Natural killer cell (primary cell): ENCODE measurements at regions not wholly inside any gene's neighbourhood (a gene's known extent, or its start where the extent isn't known, plus 50 kb on each side); places are given as distances from the start of the nearest gene placed in this dataset.

ENCODE experiments used
- ATAC-seq, 3 donors: fragments of 150-1000 bp in 2 of 3; fragments of 200-7000 bp in 1 of 3; cut with Tn5 transposase; 1 replicate in 1 of 3; 2 replicates in 2 of 3; pipeline ENCODE4 v1.10.0; 2021; ENCODE audit warnings: mild to moderate bottlenecking in 2 of 3, moderate library complexity in 2 of 3
- DNase-seq, 2 donors: peaks; one replicate each; pipeline versions ENCODE4 v3.0.0 to v3.0.0-alpha.2; 2013 to 2021; ENCODE audit warnings: mixed read lengths in 1 of 2
- H3K27ac ChIP-seq: one replicate; pipeline ENCODE4 v1.5.1; 2013; ENCODE audit warnings: mild to moderate bottlenecking, low read length
- H3K27me3 ChIP-seq: one replicate; pipeline ENCODE4 v1.6.1; 2013; ENCODE audit warnings: low read length; ENCODE audit not compliant: control insufficient read depth, insufficient read depth
- H3K36me3 ChIP-seq: one replicate; pipeline ENCODE4 v1.6.1; 2013; ENCODE audit warnings: low read length; ENCODE audit not compliant: control insufficient read depth, insufficient read depth
- H3K4me1 ChIP-seq: one replicate; pipeline ENCODE4 v1.6.1; 2013; ENCODE audit warnings: low read length; ENCODE audit not compliant: control insufficient read depth, insufficient read depth
- H3K4me3 ChIP-seq: one replicate; pipeline ENCODE4 v1.5.1; 2013; ENCODE audit warnings: low read length
- H3K9me3 ChIP-seq: one replicate; pipeline ENCODE4 v1.6.1; 2013; ENCODE audit warnings: low read length; ENCODE audit not compliant: control insufficient read depth, insufficient read depth
- H3K27ac Mint-ChIP-seq, 2 donors: one replicate each; pipeline ENCODE4 v1.8.0; 2022; ENCODE audit warnings: mild to moderate bottlenecking in 2 of 2, mixed read lengths in 2 of 2, moderate library complexity in 1 of 2
- H3K27me3 Mint-ChIP-seq, 2 donors: one replicate each; pipeline ENCODE4 v1.8.0; 2022; ENCODE audit warnings: low read depth in 2 of 2, mixed read lengths in 2 of 2
- H3K36me3 Mint-ChIP-seq: one replicate; pipeline ENCODE4 v1.8.0; 2022; ENCODE audit warnings: mixed read lengths
- H3K4me1 Mint-ChIP-seq, 2 donors: one replicate each; pipeline ENCODE4 v1.8.0; 2022; ENCODE audit warnings: mixed read lengths in 2 of 2
- H3K4me3 Mint-ChIP-seq: one replicate; pipeline ENCODE4 v1.8.0; 2022; ENCODE audit warnings: mild to moderate bottlenecking, moderate library complexity, mixed read lengths
- H3K9me3 Mint-ChIP-seq, 2 donors: one replicate each; pipeline ENCODE4 v1.8.0; 2022; ENCODE audit warnings: mixed read lengths in 2 of 2
- CTCF ChIP-seq: fragments of 200-600 bp; IDR thresholded peaks from one replicate; pipeline ENCODE4 v1.8.0; 2022; ENCODE audit warnings: antibody characterized with exemption
- WGBS: methylation state at CpG from one replicate; pipeline ENCODE4 v1.1.7; 2013; ENCODE audit warnings: missing lambda C conversion rate; ENCODE audit not compliant: insufficient coverage; 5-methylcytosine and 5-hydroxymethylcytosine counted together
- intact Hi-C: fragments of 100-400 bp; cut with micrococcal nuclease; formaldehyde crosslinking; loops from one replicate; pipeline ENCODE4 v1.14.2; 2022

- intact Hi-C loops, result no loop called here
- no peaks in the 10 kb centered on the region for H3K4me1 ChIP-seq
- H3K4me3 ChIP-seq, result no peak overlapping the region
- Mint-ChIP-seq H3K9me3 (peaks cover 2 to 3% of the 10 kb centered on the region in 2 donors), H3K27me3 (no peaks in the 10 kb centered on the region), H3K4me3 (no peak overlapping the region), H3K4me1 (no peaks in the 10 kb centered on the region), H3K36me3 (no peaks in the 10 kb centered on the region), H3K27ac (no peak overlapping the region)
- H3K9me3 ChIP-seq, result no peaks in the 10 kb centered on the region
- no peak overlapping the region for H3K27ac ChIP-seq
- no peaks in the 10 kb centered on the region for H3K27me3 ChIP-seq
- DNase-seq (no peak), ATAC-seq (no peak)
- no peaks in the 10 kb centered on the region for H3K36me3 ChIP-seq
- WGBS, result 55% methylated on average over 1 of the region's 1 CpG
- no peak for TF ChIP-seq CTCF
These were observed 1568.5 kb downstream of the FAM181B start for GRCh38 chr11:81165164-81165563.

- H3K4me1 Mint-ChIP-seq, result no peaks in the 10 kb centered on the region
- H3K27me3 Mint-ChIP-seq, result no peaks in the 10 kb centered on the region
- DNase-seq (no peak), ATAC-seq (no peak)
- H3K4me3 Mint-ChIP-seq, result no peak overlapping the region
- peaks cover 2 to 5% of the 10 kb centered on the region in 2 donors for H3K9me3 Mint-ChIP-seq
- H3K36me3 Mint-ChIP-seq, result no peaks in the 10 kb centered on the region
- TF ChIP-seq CTCF, result no peak
- H3K27ac ChIP-seq, result no peak overlapping the region
- H3K36me3 ChIP-seq, result no peaks in the 10 kb centered on the region
- H3K27me3 ChIP-seq, result no peaks in the 10 kb centered on the region
- 93% methylated on average over 2 of the region's 3 CpGs for WGBS
- H3K4me3 ChIP-seq, result no peak overlapping the region
- H3K9me3 ChIP-seq, result no peaks in the 10 kb centered on the region
- H3K27ac Mint-ChIP-seq, result no peak overlapping the region
- H3K4me1 ChIP-seq, result no peaks in the 10 kb centered on the region
- intact Hi-C loops, result no loop called here
These were observed 1573.8 kb downstream of the FAM181B start for GRCh38 chr11:81159900-81160299.

GRCh38 chr11:81135570-81135969 is 1598.1 kb downstream of the FAM181B start:
- Histone ChIP-seq H3K27me3 (no peaks in the 10 kb centered on the region), H3K4me3 (no peak overlapping the region), H3K36me3 (no peaks in the 10 kb centered on the region), H3K9me3 (no peaks in the 10 kb centered on the region), H3K4me1 (no peaks in the 10 kb centered on the region), H3K27ac (no peak overlapping the region)
- no peaks in the 10 kb centered on the region for H3K4me1 Mint-ChIP-seq
- H3K9me3 Mint-ChIP-seq, result peaks cover 13 to 14% of the 10 kb centered on the region in 2 donors
- intact Hi-C loops, result no loop called here
- TF ChIP-seq CTCF, result no peak
- no peaks in the 10 kb centered on the region for H3K27me3 Mint-ChIP-seq
- DNase-seq, result no peak
- no peaks in the 10 kb centered on the region for H3K36me3 Mint-ChIP-seq
- no peak overlapping the region for H3K4me3 Mint-ChIP-seq
- no peak for ATAC-seq
- H3K27ac Mint-ChIP-seq, result no peak overlapping the region
- WGBS, result 82% methylated on average over 4 of the region's 5 CpGs

GRCh38 chr11:81129618-81130017 is 1604.0 kb downstream of the FAM181B start:
- ATAC-seq (no peak), DNase-seq (no peak)
- Histone ChIP-seq H3K4me3 (no peak overlapping the region), H3K9me3 (no peaks in the 10 kb centered on the region), H3K27me3 (no peaks in the 10 kb centered on the region), H3K4me1 (no peaks in the 10 kb centered on the region), H3K36me3 (no peaks in the 10 kb centered on the region), H3K27ac (no peak overlapping the region)
- no peaks in the 10 kb centered on the region for H3K27me3 Mint-ChIP-seq
- intact Hi-C loops, result no loop called here
- H3K4me1 Mint-ChIP-seq, result no peaks in the 10 kb centered on the region
- H3K4me3 Mint-ChIP-seq, result no peak overlapping the region
- H3K9me3 Mint-ChIP-seq, result peaks cover 6 to 7% of the 10 kb centered on the region in 2 donors
- no peak overlapping the region for H3K27ac Mint-ChIP-seq
- 65% methylated on average over 2 of the region's 3 CpGs for WGBS
- no peak for TF ChIP-seq CTCF
- H3K36me3 Mint-ChIP-seq, result no peaks in the 10 kb centered on the region
